Renal cortical epithelial cell (primary cell): ENCODE measurements at regions not wholly inside any gene's neighbourhood (a gene's known extent, or its start where the extent isn't known, plus 50 kb on each side); places are given as distances from the start of the nearest gene placed in this dataset.
"Not testable (repeated sequence)": the region's sequence is repeated elsewhere in the genome, so short reads cannot be mapped to it uniquely, and the experiment has no call there.

Experiments
- DNase-seq: peaks from one replicate; pipeline ENCODE4 v3.0.0-alpha.2; 2011; ENCODE audit warnings: low read depth

DNA sequence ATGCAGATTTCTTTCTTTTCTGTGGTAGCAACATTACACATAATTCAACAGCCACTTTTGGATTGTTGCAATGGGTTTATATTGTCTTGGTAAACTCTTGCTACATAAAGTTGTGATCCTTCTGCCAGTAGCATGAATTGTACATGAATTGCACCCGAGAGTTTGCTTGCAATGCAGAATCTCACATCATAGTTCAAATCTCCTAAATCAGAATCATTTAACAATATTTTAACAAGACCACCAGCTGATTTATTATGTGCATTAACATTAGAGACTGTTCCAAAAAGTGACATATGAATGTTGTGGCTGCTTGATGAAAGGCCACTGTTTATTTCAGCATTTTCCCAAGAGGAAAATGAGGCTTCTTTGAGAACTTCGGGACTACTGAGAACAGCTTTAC lies 1491.8 kb upstream of the NUDT12 start:
- no peak for DNase-seq

GRCh38 chr5:105042623-105043022 lies 1480.0 kb upstream of the NUDT12 start:
- no peak for DNase-seq

DNA sequence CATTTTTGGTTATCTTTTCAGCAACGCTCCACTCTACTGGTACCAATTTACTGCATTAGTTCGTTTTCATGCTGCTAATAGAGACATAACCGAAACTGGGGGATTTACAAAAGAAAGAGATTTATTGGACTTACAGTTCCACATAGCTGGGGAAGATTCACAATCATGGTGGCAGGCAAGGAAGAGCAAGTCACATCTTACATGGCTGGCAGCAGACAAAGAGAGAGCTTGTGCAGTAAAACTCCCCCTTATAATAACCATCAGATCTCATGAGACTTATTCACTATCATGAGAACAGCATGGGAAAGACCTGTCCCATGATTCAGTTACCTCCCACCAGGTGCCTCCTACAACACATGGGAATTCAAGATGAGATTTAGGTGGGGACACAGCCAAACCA lies 1474.2 kb upstream of the NUDT12 start:
- not testable (repeated sequence) for DNase-seq

- no peak for DNase-seq
Observed at GRCh38 chr5:105034401-105034763, 1471.8 kb upstream of the NUDT12 start.

DNA sequence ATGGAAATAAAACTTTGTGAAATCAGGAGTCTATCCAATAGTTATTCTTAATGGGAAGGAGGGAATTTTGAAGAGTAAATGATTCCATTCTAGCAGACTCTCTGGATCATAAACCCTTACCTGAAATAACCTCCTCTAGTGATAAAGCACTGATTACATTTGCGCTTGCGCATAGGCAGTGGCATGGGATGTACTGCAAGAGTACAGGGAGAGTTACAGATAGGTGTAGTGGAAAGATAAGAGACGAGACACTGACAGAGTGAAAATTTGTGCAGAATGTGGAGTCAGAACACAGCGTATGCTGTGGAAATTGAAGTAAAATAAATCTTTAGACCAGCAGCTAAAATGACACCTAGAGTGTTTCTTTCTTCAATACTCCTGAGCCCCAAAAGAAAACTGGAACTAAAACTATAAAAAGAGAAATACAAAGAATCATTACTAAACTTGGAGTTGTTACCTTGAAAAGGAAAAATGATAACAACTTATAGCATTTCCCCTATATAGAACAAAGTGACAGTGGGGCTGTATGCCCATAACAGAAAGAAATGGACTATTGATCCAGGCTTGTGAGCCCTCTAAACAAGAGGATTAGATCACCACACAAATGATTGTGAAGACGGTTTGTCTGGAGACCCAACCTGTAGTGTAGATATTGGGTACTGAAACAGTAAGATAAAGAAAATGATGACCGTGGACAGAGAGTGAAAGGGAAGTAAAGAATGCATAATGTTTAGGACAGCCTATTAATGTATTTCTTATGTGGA lies 1471.2 kb upstream of the NUDT12 start:
- DNase-seq = no peak

GRCh38 chr5:105032917-105033316 lies 1470.3 kb upstream of the NUDT12 start:
- DNase-seq = no peak

DNA sequence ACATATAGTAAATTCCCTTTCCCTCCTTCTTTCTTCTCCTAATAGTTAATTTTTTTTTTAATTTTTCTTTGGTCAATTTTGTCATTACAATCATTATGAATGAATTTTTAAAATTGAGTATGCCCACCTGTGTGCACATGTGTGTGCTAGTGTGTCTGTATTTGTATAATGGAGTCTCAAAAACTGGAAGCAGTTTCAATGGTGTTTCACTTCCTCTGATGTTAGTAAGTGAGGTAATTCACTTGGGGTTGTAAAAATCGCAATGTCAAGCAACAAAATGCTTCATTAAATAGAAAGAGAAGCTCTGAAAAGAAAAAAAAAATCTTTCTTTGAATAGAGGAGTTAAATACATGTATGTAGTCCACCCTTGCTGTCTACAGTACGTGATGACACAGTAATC lies 1467.6 kb upstream of the NUDT12 start:
- no peak for DNase-seq

DNA sequence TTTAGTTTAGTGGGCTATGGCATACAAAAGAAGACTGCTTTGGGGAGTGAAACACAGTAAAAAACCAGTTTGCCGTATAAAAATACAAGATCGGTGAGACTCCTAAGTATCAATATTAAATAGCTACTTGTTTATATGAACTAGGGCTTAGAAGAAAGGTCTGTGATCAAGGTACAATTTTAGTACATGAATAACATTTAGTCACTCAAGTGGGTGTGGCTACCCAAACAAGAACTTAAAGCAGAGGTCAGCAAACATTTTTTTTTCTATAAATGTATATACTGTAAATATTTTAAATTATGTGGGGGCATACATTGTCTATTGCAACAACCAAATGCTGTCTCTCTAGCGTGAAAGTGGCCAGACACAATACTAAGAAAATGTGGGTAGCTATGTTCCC lies 1452.5 kb upstream of the NUDT12 start:
- no peak for DNase-seq

DNA sequence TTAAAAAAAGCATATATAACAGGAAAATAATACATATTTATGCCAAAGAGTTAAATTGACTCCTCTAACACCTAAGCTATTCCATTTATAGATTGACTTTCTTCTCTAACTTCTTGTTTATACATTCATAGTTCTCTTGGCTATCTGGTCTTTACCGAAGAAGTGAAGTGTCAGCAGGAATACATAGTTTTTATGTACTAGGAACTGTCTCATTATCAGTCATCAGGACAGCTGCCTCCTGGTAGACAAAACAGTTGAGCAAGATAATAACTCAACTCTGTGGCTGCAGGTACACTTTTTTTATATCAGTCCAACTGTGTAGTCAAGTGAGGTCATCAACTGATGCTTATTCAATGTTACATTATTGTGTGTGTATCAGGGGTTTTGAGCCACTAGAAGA lies 1436.0 kb upstream of the NUDT12 start:
- DNase-seq = no peak

GRCh38 chr5:104998169-104998568 lies 1435.6 kb upstream of the NUDT12 start:
- DNase-seq = no peak

DNA sequence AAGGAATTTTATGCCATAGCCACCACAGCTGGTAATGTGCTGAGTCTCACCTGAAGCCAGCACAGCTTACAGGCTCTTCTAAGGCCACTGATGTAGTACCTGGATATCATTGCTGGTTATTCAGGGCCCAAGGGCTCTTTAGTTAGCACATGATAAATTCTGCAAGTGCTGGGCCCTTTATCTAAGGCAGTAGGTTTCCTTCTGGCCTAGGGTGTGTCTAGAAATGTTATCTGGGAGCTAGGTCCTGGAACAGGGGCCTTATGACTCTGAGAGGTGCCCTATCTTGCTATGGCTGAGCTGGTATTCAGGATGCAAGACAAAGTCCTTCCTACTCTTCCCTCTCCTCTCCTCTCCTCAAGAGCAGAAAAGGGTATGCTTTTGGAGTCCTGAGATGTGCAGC lies 1424.5 kb upstream of the NUDT12 start:
- no peak for DNase-seq

- DNase-seq = no peak
Observed at GRCh38 chr5:104977529-104977928, 1414.9 kb upstream of the NUDT12 start.

DNA sequence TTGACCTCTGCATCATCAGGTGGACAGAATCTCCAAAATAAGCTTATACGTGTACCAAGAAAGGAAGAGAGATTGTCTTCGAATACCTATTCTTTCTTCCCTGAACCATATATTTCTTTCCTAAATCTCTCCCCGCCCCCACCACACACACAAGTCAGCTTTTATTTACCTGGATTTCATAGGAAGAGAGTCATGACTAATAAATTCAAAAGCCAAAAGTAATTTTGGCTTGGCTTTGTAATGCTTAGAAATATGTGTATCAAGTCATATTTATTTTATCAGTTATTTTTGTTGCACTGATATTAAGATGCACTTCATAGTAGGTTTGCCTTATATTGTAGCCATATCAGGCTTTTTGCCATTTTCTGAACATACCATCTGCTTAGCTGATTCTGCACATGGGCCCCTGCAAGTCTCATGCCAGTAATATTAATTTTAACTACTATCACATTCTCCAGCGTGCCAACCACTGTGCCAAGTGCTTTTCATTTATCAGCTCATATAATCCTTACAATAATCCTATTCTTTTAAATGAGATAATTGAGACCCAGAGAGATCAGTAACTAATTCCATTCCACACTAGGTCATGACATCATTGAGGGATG lies 1405.3 kb upstream of the NUDT12 start:
- no peak for DNase-seq

GRCh38 chr5:104965006-104965405 lies 1402.4 kb upstream of the NUDT12 start:
- DNase-seq = no peak

GRCh38 chr5:104955479-104955878 lies 1392.9 kb upstream of the NUDT12 start:
- DNase-seq = no peak

- no peak for DNase-seq
Observed at GRCh38 chr5:104952876-104953275, 1390.3 kb upstream of the NUDT12 start.

- DNase-seq = no peak
Observed at GRCh38 chr5:104951829-104952228, 1389.2 kb upstream of the NUDT12 start.

DNA sequence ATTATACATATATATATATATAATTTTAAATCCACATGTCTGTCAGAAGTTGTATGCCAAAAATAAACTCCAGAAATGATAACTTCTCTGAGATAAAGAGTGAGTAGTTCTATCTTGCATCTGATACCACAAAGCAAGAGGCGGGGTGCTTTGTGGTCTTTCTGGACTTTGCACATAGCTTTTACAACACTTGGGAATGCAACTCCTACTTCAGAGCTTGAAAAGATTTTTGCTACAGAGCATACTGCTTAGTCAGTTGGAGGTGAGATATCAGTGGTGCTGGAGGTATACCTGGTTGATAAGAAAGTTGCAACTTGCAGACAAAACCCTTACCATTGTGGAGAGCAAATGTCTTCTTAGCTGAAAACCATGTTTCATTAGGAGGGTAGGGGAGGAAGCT lies 1384.5 kb upstream of the NUDT12 start:
- no peak for DNase-seq

- no peak for DNase-seq
Observed at GRCh38 chr5:104942735-104943134, 1380.1 kb upstream of the NUDT12 start.

- DNase-seq = no peak
Observed at GRCh38 chr5:104941030-104941645, 1378.5 kb upstream of the NUDT12 start.

GRCh38 chr5:104937598-104937997 lies 1375.0 kb upstream of the NUDT12 start:
- no peak for DNase-seq

DNA sequence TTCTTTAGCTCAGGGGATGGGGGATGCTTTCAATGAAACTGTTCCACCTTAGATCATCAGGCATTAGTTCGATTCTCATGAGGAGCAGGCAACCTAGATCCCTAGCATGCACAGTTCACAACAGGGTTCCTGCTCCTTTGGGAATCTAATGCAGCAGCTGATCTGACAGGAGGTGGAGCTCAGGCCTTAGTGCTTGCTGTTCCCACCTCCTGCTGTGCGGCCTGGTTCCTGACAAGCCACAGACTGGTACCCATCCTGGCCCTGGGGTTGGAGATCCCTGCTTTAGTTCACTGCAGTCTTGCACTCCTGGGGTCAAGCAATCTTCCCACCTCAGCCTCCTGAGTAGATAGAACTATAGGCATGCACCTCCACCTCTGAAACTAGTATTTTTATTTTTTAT lies 1369.8 kb upstream of the NUDT12 start:
- DNase-seq = no peak

- DNase-seq = no peak
Observed at GRCh38 chr5:104928906-104929520, 1366.4 kb upstream of the NUDT12 start.
